ENCODE measurements at regions not wholly inside any gene's neighbourhood (a gene's known extent, or its start where the extent isn't known, plus 50 kb on each side); places are given as distances from the start of the nearest gene placed in this dataset.

DNA sequence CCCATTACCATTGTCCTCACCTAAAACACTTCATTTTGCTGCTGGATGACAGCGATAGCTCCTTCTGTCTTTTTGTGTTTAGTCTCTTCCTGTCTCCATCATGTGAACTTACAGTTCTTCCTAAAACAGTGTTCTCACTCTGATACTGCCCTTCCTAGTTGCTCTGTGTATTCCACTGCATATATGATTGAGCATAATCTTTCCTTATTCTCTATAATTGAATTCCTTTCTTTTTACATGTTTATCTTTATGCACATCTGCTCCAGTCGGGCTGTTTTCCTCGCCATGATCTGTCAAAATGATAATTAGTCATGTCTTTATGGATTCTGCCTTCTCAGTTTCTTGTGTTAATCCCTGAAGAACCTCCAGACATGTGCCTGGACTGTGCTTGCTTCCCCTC, 405.1 kb upstream of the SEMA6D start:
- TF ChIP-seq CEBPB (IDR thresholded peaks at IDR 0.05) (no peak), RAD21 (IDR thresholded peaks at IDR 0.05; ENCODE audit: low read depth) (no peak), REST (IDR thresholded peaks at IDR 0.05; ENCODE audit: low read depth) (no peak), CREB1 (IDR thresholded peaks at IDR 0.05; ENCODE audit: low read depth) (no peak), YY1 (IDR thresholded peaks at IDR 0.05; ENCODE audit: low read depth) (no peak), ZBTB7A (IDR thresholded peaks at IDR 0.05; ENCODE audit: low read depth) (no peak), TAF1 (IDR thresholded peaks at IDR 0.05; ENCODE audit: low read depth) (no peak), EP300 (IDR thresholded peaks at IDR 0.05; ENCODE audit: borderline replicate concordance) (no peak), EGR1 (IDR thresholded peaks at IDR 0.05) (no peak), TCF12 (IDR thresholded peaks at IDR 0.05; ENCODE audit: low read depth) (no peak), TEAD4 (IDR thresholded peaks at IDR 0.05) (no peak)
- TF ChIP-seq, protein P1, sequence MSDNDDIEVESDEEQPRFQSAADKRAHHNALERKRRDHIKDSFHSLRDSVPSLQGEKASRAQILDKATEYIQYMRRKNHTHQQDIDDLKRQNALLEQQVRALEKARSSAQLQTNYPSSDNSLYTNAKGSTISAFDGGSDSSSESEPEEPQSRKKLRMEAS (IDR thresholded peaks at IDR 0.05), result no peak
